Lower leg skin (tissue), 3 donors: ENCODE measurements at regions not wholly inside any gene's neighbourhood (a gene's known extent, or its start where the extent isn't known, plus 50 kb on each side); places are given as distances from the start of the nearest gene placed in this dataset.

ENCODE experiments used
- POLR2A ChIP-seq, 2 donors: fragments of 450-650 bp; IDR thresholded peaks; one replicate each; pipeline ENCODE4 v1.6.1; 2016 to 2017; ENCODE audit warnings: antibody characterized with exemption in 2 of 2, mild to moderate bottlenecking in 1 of 2, moderate library complexity in 1 of 2
- TF ChIP-seq, protein P1 (sequence below), 3 donors: fragments of 450-650 bp; IDR thresholded peaks; one replicate each; pipeline ENCODE4 v1.5.1; 2016; ENCODE audit warnings: antibody characterized with exemption in 3 of 3, mild to moderate bottlenecking in 3 of 3, moderate library complexity in 2 of 3

DNA sequence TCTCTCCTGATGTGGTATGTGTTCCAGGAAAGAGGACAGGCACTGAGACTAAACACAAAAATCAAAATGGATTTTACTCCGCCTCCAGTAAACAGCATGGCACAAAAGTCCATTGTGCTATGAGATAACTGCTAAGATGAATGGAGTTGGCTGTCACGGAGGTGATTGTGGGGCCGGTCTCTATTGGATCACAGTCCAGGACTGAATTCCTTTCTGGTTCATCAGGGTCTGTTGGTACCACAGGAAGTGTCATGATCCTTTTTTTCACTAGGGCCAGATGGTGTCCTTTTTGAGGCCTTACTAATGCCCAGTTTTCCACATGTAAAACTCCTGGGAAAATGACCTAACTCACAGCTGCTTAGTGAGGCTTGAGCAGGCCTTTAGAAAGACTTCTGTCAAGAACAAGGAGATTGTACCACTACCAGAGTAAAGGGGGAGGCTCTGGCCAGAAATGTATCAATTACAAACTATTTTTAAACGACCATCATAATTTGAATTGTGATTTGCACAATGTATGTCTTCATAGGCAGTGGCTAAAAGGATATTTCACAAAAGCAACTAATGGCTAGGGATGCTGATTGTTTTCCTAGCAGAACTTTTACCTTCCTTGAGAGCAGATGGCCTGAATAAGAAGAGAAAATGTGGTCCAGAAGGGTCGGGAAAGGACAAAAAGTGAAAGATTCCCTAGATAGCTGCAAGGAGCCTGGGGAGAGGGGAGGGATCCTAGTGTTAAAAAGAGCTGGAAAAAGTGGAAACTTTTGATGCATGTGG is 192.2 kb upstream of the POU3F2 start:
- no peak for TF ChIP-seq POLR2A (IDR thresholded peaks at IDR 0.05)
- TF ChIP-seq, protein P1, sequence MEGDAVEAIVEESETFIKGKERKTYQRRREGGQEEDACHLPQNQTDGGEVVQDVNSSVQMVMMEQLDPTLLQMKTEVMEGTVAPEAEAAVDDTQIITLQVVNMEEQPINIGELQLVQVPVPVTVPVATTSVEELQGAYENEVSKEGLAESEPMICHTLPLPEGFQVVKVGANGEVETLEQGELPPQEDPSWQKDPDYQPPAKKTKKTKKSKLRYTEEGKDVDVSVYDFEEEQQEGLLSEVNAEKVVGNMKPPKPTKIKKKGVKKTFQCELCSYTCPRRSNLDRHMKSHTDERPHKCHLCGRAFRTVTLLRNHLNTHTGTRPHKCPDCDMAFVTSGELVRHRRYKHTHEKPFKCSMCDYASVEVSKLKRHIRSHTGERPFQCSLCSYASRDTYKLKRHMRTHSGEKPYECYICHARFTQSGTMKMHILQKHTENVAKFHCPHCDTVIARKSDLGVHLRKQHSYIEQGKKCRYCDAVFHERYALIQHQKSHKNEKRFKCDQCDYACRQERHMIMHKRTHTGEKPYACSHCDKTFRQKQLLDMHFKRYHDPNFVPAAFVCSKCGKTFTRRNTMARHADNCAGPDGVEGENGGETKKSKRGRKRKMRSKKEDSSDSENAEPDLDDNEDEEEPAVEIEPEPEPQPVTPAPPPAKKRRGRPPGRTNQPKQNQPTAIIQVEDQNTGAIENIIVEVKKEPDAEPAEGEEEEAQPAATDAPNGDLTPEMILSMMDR (IDR thresholded peaks at IDR 0.05), result no peak
